GM12892 (cell line): ENCODE measurements at regions not wholly inside any gene's neighbourhood (a gene's known extent, or its start where the extent isn't known, plus 50 kb on each side); places are given as distances from the start of the nearest gene placed in this dataset.

ENCODE experiments used
- DNase-seq: peaks from one replicate; pipeline ENCODE4 v3.0.0; 2011; ENCODE audit not compliant: insufficient read length
- FAIRE-seq: peaks from 2 replicates; lab custom pipeline; 2011; peaks lifted over from hg19 to GRCh38; lab: Jason Lieb, UNC
- POLR2A ChIP-seq: IDR thresholded peaks from 2 replicates; pipeline ENCODE4 v1.6.1; 2011; ENCODE audit warnings: low read depth, low read length, control low read depth
- POLR2AphosphoS5 ChIP-seq: IDR thresholded peaks from 2 replicates; pipeline ENCODE4 v1.6.1; 2011; ENCODE audit warnings: low read depth, low read length, control low read depth
- TAF1 ChIP-seq: IDR thresholded peaks from 2 replicates; pipeline ENCODE4 v1.6.1; 2011; ENCODE audit warnings: low read depth, mild to moderate bottlenecking, control low read depth, low read length, borderline replicate concordance

- TF ChIP-seq POLR2AphosphoS5 (no peak), POLR2A (no peak), TAF1 (no peak)
- FAIRE-seq (no peak), DNase-seq (no peak)
Observed at GRCh38 chr5:161169776-161170175, 317.8 kb upstream of the ATP10B start.

- TF ChIP-seq POLR2AphosphoS5 = no peak
- no peak for TF ChIP-seq POLR2A
- TF ChIP-seq TAF1 = no peak
- FAIRE-seq (no peak), DNase-seq (no peak)
Observed at GRCh38 chr5:161167016-161167767, 315.2 kb upstream of the ATP10B start.

GRCh38 chr5:161165998-161166660, 314.1 kb upstream of the ATP10B start:
- DNase-seq (no peak), FAIRE-seq (no peak)
- TF ChIP-seq POLR2AphosphoS5 (no peak), POLR2A (no peak), TAF1 (no peak)

- no peak for FAIRE-seq
- DNase-seq = no peak
- no peak for TF ChIP-seq TAF1
- no peak for TF ChIP-seq POLR2AphosphoS5
- no peak for TF ChIP-seq POLR2A
Observed at GRCh38 chr5:161157925-161158324, 305.9 kb upstream of the ATP10B start.

GRCh38 chr5:161155451-161155850, 303.4 kb upstream of the ATP10B start:
- FAIRE-seq = no peak
- no peak for TF ChIP-seq POLR2A
- no peak for TF ChIP-seq POLR2AphosphoS5
- no peak for TF ChIP-seq TAF1
- no peak for DNase-seq

- FAIRE-seq = no peak
- TF ChIP-seq TAF1 (no peak), POLR2A (no peak), POLR2AphosphoS5 (no peak)
Observed at GRCh38 chr5:161152415-161152940, 300.5 kb upstream of the ATP10B start.

GRCh38 chr5:161150441-161150988, 298.5 kb upstream of the ATP10B start:
- no peak for DNase-seq
- TF ChIP-seq TAF1 = no peak
- TF ChIP-seq POLR2A = no peak
- no peak for TF ChIP-seq POLR2AphosphoS5
- no peak for FAIRE-seq

More at GRCh38 chr5:161152415-161152940, 300.5 kb upstream of the ATP10B start:
- no peak for DNase-seq

GRCh38 chr5:161149078-161149477, 297.1 kb upstream of the ATP10B start:
- FAIRE-seq (no peak), DNase-seq (no peak)
- no peak for TF ChIP-seq TAF1
- TF ChIP-seq POLR2AphosphoS5 = no peak
- no peak for TF ChIP-seq POLR2A

GRCh38 chr5:161138751-161139455, 286.9 kb upstream of the ATP10B start:
- TF ChIP-seq POLR2AphosphoS5 (no peak), POLR2A (no peak), TAF1 (no peak)
- FAIRE-seq (no peak), DNase-seq (no peak)

GRCh38 chr5:161134956-161135355, 282.9 kb upstream of the ATP10B start:
- TF ChIP-seq POLR2AphosphoS5 (no peak), TAF1 (no peak), POLR2A (no peak)
- no peak for FAIRE-seq
- no peak for DNase-seq

GRCh38 chr5:161134083-161134482, 282.1 kb upstream of the ATP10B start:
- TF ChIP-seq POLR2A = no peak
- no peak for TF ChIP-seq POLR2AphosphoS5
- no peak for TF ChIP-seq TAF1
- FAIRE-seq = no peak

GRCh38 chr5:161115941-161116340, 263.9 kb upstream of the ATP10B start:
- DNase-seq (no peak), FAIRE-seq (no peak)
- TF ChIP-seq POLR2AphosphoS5 (no peak), POLR2A (no peak), TAF1 (no peak)

More at GRCh38 chr5:161134083-161134482, 282.1 kb upstream of the ATP10B start:
- DNase-seq = no peak
